ENCODE measurements at regions not wholly inside any gene's neighbourhood (a gene's known extent, or its start where the extent isn't known, plus 50 kb on each side); places are given as distances from the start of the nearest gene placed in this dataset.
"Not testable (repeated sequence)": the region's sequence is repeated elsewhere in the genome, so short reads cannot be mapped to it uniquely, and the experiment has no call there.

- DNase-seq, result no peak
These were observed 568.7 kb downstream of the UQCRFS1 start for GRCh38 chr19:28644169-28644775.

GRCh38 chr19:28642787-28643683, 569.9 kb downstream of the UQCRFS1 start:
- no peak for DNase-seq

GRCh38 chr19:28641395-28641794, 571.6 kb downstream of the UQCRFS1 start:
- no peak for DNase-seq

- no peak for DNase-seq
These were observed 572.4 kb downstream of the UQCRFS1 start for GRCh38 chr19:28640506-28640905.

GRCh38 chr19:28638445-28638844, 574.5 kb downstream of the UQCRFS1 start:
- no peak for DNase-seq

GRCh38 chr19:28636706-28637105, 576.2 kb downstream of the UQCRFS1 start:
- no peak for DNase-seq

GRCh38 chr19:28636016-28636629, 576.8 kb downstream of the UQCRFS1 start:
- no peak for DNase-seq

- DNase-seq, result no peak
These were observed 578.1 kb downstream of the UQCRFS1 start for GRCh38 chr19:28634837-28635236.

GRCh38 chr19:28634019-28634328, 579.0 kb downstream of the UQCRFS1 start:
- no peak for DNase-seq

- DNase-seq, result no peak
These were observed 579.5 kb downstream of the UQCRFS1 start for GRCh38 chr19:28633319-28634018.

- no peak for DNase-seq
These were observed 580.4 kb downstream of the UQCRFS1 start for GRCh38 chr19:28632371-28633080.

- no peak for DNase-seq
These were observed 581.0 kb downstream of the UQCRFS1 start for GRCh38 chr19:28631961-28632360.

GRCh38 chr19:28627669-28628068, 585.3 kb downstream of the UQCRFS1 start:
- no peak for DNase-seq

GRCh38 chr19:28626407-28626806, 586.5 kb downstream of the UQCRFS1 start:
- not testable (repeated sequence) for DNase-seq

GRCh38 chr19:28619816-28620429, 593.0 kb downstream of the UQCRFS1 start:
- no peak for DNase-seq

GRCh38 chr19:28618504-28618903, 594.4 kb downstream of the UQCRFS1 start:
- DNase-seq, result no peak

GRCh38 chr19:28615966-28616365, 597.0 kb downstream of the UQCRFS1 start:
- no peak for DNase-seq

- no peak for DNase-seq
These were observed 597.4 kb downstream of the UQCRFS1 start for GRCh38 chr19:28615546-28615916.

- DNase-seq, result no peak
These were observed 598.1 kb downstream of the UQCRFS1 start for GRCh38 chr19:28614634-28615545.

- no peak for DNase-seq
These were observed 600.6 kb downstream of the UQCRFS1 start for GRCh38 chr19:28612275-28612769.
